ENCODE measurements at regions not wholly inside any gene's neighbourhood (a gene's known extent, or its start where the extent isn't known, plus 50 kb on each side); places are given as distances from the start of the nearest gene placed in this dataset.

DNA sequence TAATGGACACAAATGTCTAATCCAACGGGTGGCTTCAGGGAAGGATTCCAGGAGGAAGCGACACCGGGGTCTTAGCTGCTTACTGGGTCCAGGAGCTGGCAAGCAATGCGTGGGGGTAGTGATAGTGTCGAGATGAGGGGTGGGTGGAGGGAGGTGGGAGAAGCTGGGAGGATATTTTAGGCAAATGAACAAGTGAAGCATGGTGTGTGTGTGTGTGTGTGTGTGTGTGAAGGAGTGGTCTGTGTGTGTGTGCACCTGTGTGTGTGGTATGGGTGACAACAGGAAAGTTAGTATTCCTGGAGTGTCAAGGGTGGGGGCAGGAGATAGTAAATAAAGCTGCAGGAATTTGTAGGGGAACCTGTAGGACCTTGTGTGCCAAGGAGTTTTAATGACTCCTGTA is 126.9 kb upstream of the ZBED5 start:
- TF ChIP-seq, protein P1, sequence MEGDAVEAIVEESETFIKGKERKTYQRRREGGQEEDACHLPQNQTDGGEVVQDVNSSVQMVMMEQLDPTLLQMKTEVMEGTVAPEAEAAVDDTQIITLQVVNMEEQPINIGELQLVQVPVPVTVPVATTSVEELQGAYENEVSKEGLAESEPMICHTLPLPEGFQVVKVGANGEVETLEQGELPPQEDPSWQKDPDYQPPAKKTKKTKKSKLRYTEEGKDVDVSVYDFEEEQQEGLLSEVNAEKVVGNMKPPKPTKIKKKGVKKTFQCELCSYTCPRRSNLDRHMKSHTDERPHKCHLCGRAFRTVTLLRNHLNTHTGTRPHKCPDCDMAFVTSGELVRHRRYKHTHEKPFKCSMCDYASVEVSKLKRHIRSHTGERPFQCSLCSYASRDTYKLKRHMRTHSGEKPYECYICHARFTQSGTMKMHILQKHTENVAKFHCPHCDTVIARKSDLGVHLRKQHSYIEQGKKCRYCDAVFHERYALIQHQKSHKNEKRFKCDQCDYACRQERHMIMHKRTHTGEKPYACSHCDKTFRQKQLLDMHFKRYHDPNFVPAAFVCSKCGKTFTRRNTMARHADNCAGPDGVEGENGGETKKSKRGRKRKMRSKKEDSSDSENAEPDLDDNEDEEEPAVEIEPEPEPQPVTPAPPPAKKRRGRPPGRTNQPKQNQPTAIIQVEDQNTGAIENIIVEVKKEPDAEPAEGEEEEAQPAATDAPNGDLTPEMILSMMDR (IDR thresholded peaks at IDR 0.05): no peak
- no peak for TF ChIP-seq POLR2AphosphoS5 (IDR thresholded peaks at IDR 0.05)

Measured in esophagus muscularis mucosa (tissue), 3 donors.